Mesodermal cell (in vitro differentiated cells): ENCODE measurements at regions not wholly inside any gene's neighbourhood (a gene's known extent, or its start where the extent isn't known, plus 50 kb on each side); places are given as distances from the start of the nearest gene placed in this dataset.

Experiments used
- H3K27ac ChIP-seq: 2 replicates; pipeline ENCODE4 v1.7.0; 2013; ENCODE audit warnings: mild to moderate bottlenecking, low read depth, low read length, moderate library complexity; ENCODE audit not compliant: severe bottlenecking
- H3K36me3 ChIP-seq: 2 replicates; pipeline ENCODE4 v1.7.1; 2013; ENCODE audit warnings: mild to moderate bottlenecking, low read length, moderate library complexity; ENCODE audit not compliant: control insufficient read depth, insufficient read depth
- H3K4me1 ChIP-seq: one replicate; pipeline ENCODE4 v1.7.1; 2013; ENCODE audit warnings: mild to moderate bottlenecking, low read length; ENCODE audit not compliant: insufficient read depth, control insufficient read depth, poor library complexity, severe bottlenecking
- H3K4me3 ChIP-seq: 2 replicates; pipeline ENCODE4 v1.7.0; 2013; ENCODE audit warnings: low read length, control low read depth, mild to moderate bottlenecking; ENCODE audit not compliant: insufficient read depth, poor library complexity, severe bottlenecking; ENCODE audit errors: extremely low read depth
- H3K9me3 ChIP-seq: 2 replicates; pipeline ENCODE4 v1.7.1; 2013; ENCODE audit warnings: mild to moderate bottlenecking, low read length, moderate library complexity; ENCODE audit not compliant: control insufficient read depth
- WGBS, 2 experiments: methylation state at CpG; one replicate each; pipeline ENCODE4 v1.1.5; 2013; ENCODE audit warnings: missing lambda C conversion rate in 2 of 2; ENCODE audit not compliant: insufficient coverage in 2 of 2; 5-methylcytosine and 5-hydroxymethylcytosine counted together

GRCh38 chr5:52455920-52456319, 331.8 kb upstream of the ITGA1 start:
- 83 to 100% methylated on average over 2 of the region's 2 CpGs for WGBS, 2 experiments
- no peaks in the 10 kb centered on the region for H3K36me3 ChIP-seq
- no peak overlapping the region for H3K4me3 ChIP-seq
- H3K27ac ChIP-seq: no peak overlapping the region
- H3K4me1 ChIP-seq: no peaks in the 10 kb centered on the region
- H3K9me3 ChIP-seq: no peaks in the 10 kb centered on the region

GRCh38 chr5:52457810-52458209, 329.9 kb upstream of the ITGA1 start:
- H3K4me3 ChIP-seq: no peak overlapping the region
- WGBS, 2 experiments: 75 to 79% methylated on average over 2 of the region's 2 CpGs
- H3K9me3 ChIP-seq: no peaks in the 10 kb centered on the region
- H3K4me1 ChIP-seq: no peaks in the 10 kb centered on the region
- no peaks in the 10 kb centered on the region for H3K36me3 ChIP-seq
- no peak overlapping the region for H3K27ac ChIP-seq

- 93 to 100% methylated on average over 1 to 3 of the region's 4 CpGs for WGBS, 2 experiments
- H3K27ac ChIP-seq: no peak overlapping the region
- H3K9me3 ChIP-seq: no peaks in the 10 kb centered on the region
- no peaks in the 10 kb centered on the region for H3K36me3 ChIP-seq
- H3K4me1 ChIP-seq: no peaks in the 10 kb centered on the region
- H3K4me3 ChIP-seq: no peak overlapping the region
Observed at GRCh38 chr5:52466113-52466512, 321.6 kb upstream of the ITGA1 start.

DNA sequence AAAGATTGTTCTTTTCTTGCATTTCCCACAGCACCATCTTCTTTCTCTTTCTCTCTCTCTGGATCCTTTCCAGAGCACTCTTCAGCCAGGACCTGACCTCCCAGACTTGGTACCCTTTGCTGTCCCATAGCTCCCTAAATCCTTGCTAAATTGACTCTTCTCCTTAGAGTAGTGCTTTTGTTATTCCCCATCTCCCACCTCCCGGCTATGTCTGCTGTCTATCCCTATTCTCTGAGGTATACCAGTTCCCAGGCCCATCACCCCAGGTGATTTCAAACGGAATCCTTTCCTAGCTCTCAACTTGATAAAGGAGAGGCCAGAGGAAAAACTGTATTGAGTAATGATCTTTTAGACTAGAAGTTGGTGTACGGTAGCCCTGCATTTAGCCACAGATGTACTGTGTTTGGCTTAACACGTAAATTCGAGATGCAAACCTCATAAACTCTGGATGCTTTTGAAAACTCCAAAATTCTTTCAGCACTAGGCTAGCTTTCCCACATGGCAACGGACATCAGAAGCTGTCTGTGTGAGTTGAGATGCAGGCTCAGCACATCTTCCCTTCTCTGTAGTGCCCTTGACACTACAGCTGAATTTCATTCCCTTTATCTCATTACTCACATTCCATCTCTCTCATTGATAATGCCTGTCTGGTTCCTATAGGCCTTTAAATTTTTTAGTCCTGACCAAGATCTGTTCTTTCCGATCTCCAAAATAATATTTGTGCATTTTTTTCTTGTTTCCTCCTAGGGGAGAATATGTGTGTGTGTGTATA, 320.8 kb upstream of the ITGA1 start:
- Histone ChIP-seq H3K4me1 (no peaks in the 10 kb centered on the region), H3K4me3 (no peak overlapping the region), H3K9me3 (no peaks in the 10 kb centered on the region), H3K36me3 (no peaks in the 10 kb centered on the region), H3K27ac (no peak overlapping the region)
- WGBS, 2 experiments: 85 to 91% methylated on average over 4 to 5 of the region's 7 CpGs

DNA sequence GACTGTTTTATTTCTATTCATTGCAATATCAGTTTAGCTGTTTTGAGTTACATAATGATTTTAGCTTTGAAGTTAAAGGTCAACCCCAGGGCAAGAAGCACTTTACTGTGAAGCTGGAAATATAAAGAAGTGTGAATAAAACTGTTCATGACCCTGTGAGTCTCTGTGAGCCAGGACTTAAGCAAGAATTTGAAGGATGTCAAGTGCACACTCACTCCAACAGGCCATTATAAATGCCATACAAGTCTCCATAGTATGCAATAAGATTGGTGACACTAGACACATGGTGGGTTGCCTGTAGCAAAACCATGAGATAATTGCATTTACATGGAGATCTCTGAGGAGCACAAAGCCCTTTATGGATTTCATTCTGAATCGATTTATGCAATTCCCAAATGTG, 318.7 kb upstream of the ITGA1 start:
- H3K4me1 ChIP-seq: no peaks in the 10 kb centered on the region
- no peak overlapping the region for H3K4me3 ChIP-seq
- WGBS, 2 experiments: no CpG with 5 or more reads among the region's 1 CpG
- no peak overlapping the region for H3K27ac ChIP-seq
- H3K36me3 ChIP-seq: no peaks in the 10 kb centered on the region
- H3K9me3 ChIP-seq: no peaks in the 10 kb centered on the region

DNA sequence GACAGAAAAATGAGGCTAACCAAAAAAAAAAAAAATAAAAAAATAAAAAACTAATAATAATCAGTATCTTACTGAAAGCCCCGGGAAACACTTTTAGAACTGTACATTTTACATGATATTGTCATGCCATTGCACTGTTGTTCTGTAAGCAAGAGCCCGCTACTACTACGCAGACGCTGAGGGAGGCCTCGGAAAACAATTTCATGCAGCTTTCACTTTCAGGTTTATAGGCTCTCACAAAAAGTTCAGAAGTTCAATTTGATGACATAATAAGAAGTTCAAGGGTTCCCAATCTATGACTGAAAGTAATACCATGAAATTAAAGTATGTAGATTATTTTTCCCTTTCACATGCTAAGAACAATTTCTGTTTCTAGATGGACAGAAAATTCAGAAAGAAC, 318.3 kb upstream of the ITGA1 start:
- no peak overlapping the region for H3K4me3 ChIP-seq
- H3K4me1 ChIP-seq: no peaks in the 10 kb centered on the region
- H3K9me3 ChIP-seq: no peaks in the 10 kb centered on the region
- H3K36me3 ChIP-seq: no peaks in the 10 kb centered on the region
- H3K27ac ChIP-seq: no peak overlapping the region
- WGBS, 2 experiments: 75 to 100% methylated on average over 2 to 3 of the region's 5 CpGs

GRCh38 chr5:52469835-52470234, 317.9 kb upstream of the ITGA1 start:
- Histone ChIP-seq H3K9me3 (no peaks in the 10 kb centered on the region), H3K27ac (no peak overlapping the region), H3K36me3 (no peaks in the 10 kb centered on the region), H3K4me1 (no peaks in the 10 kb centered on the region), H3K4me3 (no peak overlapping the region)
- WGBS, 2 experiments: no CpG with 5 or more reads among the region's 1 CpG

DNA sequence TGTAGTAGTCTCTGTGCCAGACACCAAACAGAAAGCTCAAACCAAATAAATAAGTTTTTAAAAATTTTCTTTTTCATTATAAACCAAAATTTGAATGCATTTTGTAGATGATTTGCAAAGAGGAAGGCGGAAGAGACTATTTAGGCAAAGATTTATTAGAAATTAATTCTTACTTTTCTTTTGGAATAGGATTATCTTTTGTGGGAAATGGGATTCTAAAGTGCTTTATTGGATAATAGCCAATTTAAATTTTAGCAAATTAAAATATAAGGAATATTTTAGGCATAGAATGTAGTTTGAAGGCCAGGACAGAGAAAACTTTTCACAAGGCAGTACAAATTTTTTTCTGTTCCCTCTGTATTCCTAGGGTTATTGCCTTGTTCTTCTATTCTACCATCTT, 311.4 kb upstream of the ITGA1 start:
- WGBS, 2 experiments: no CpG with 5 or more reads among the region's 1 CpG
- no peaks in the 10 kb centered on the region for H3K36me3 ChIP-seq
- no peaks in the 10 kb centered on the region for H3K9me3 ChIP-seq
- H3K4me1 ChIP-seq: no peaks in the 10 kb centered on the region
- H3K4me3 ChIP-seq: no peak overlapping the region
- H3K27ac ChIP-seq: no peak overlapping the region

DNA sequence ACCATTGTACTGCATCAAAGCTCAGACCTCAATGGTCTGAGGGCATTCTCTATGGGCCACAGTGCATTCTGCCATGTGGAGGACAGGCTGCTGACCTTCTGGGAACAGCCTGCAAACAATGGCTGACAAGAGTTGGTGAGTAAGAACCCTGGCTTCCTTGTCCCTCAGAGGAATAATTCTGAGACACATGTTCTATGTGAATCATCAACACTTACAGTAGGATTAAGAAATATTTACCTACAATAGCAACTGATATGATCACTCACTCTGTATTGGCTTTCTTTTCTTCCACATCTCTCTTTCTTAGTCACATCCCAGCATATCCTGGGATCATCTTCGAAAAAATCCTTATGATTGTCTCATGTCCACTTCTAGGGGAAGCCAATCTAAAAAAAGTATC, 306.5 kb upstream of the ITGA1 start:
- H3K4me3 ChIP-seq: no peak overlapping the region
- H3K4me1 ChIP-seq: no peaks in the 10 kb centered on the region
- no peaks in the 10 kb centered on the region for H3K36me3 ChIP-seq
- WGBS, 2 experiments: 86% methylated on average over 1 of the region's 1 CpG; no CpG with 5 or more reads in 1 of the 2 experiments
- no peak overlapping the region for H3K27ac ChIP-seq
- no peaks in the 10 kb centered on the region for H3K9me3 ChIP-seq

DNA sequence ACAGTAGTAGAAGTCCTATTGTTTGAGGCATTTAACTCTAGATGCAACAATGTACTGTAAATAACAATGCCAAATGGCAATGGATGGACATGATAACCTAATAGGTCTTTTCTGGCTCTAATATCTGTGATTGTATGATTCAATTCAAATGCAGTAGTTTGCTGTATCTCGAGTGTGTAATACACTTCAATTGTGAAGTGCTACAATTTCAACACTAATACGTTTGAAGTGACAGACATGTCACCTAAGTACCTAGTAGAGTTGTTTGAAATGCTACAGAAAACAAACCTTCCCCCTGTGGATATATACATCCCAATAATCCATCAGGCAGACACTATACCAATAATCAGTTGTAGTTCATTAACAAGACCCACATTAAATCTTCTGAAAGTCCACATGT, 305.9 kb upstream of the ITGA1 start:
- H3K4me1 ChIP-seq: no peaks in the 10 kb centered on the region
- no peak overlapping the region for H3K4me3 ChIP-seq
- no peak overlapping the region for H3K27ac ChIP-seq
- no peaks in the 10 kb centered on the region for H3K36me3 ChIP-seq
- WGBS, 2 experiments: 90% methylated on average over 2 of the region's 2 CpGs; no CpG with 5 or more reads in 1 of the 2 experiments
- no peaks in the 10 kb centered on the region for H3K9me3 ChIP-seq

DNA sequence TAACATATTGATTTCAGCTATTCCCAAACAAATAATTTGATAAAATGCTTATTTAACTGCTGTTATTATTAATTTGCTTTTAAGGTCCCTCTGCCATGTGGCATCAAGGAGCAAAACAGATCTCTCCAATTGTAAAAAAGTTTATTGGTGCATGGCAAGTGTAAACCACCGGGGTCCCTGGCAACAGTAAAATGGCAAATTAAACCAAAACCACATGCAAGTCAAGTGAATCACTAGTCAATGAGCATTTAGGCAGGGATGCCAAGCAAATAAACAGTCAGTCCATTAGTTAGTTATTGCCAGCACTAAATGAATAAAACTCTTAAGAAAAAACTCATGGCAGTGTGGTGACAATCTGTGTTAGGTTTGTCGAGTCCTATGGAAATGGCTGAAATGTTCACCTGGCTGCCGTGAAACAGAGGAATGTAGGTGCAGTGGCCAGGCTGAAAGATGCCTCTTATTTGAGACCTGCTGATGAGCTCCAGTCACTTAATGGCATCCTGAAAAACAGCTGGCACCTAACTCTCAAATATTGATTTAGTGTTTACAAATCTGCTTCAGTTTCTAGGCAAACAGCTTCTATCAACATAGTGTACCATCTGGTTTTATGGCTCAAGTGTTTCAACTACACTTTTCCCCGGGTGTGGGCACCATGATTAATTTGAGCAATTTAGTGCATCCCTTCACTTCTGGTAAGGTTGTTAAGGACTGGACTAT, 296.5 kb upstream of the ITGA1 start:
- H3K9me3 ChIP-seq: no peaks in the 10 kb centered on the region
- H3K36me3 ChIP-seq: no peaks in the 10 kb centered on the region
- H3K4me1 ChIP-seq: no peaks in the 10 kb centered on the region
- 92 to 93% methylated on average over 3 of the region's 4 CpGs for WGBS, 2 experiments
- H3K27ac ChIP-seq: no peak overlapping the region
- H3K4me3 ChIP-seq: no peak overlapping the region
